ENCODE measurements at regions not wholly inside any gene's neighbourhood (a gene's known extent, or its start where the extent isn't known, plus 50 kb on each side); places are given as distances from the start of the nearest gene placed in this dataset.
"Not testable (repeated sequence)": the region's sequence is repeated elsewhere in the genome, so short reads cannot be mapped to it uniquely, and the experiment has no call there.

DNA sequence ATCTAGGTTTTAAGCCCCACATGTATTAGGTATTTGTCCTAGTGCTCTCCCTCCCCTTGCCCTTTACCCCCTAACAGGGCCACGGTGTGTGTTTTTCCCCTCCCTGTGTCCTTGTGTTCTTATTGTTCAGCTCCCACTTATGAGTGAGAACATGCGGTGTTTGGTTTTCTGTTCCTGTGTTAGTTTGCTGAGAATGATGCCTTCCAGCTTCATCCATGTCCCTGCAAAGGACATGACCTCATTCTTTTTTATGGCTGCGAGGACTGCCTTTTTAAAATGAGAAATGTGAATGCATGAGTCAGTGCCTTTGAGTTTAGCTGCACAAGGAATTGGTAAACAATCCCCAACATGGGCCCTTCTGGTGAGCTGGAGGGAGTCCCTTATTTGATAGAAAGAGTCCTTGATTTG, 88.4 kb upstream of the EIF5 start:
- H3K4me1 ChIP-seq (replicated peaks in 1 of 2); in situ Hi-C loops (cut with MboI; ENCODE audit: low pct_unique_long_range_greater_than_20kb in 2 of 9, low sequenced_read_pairs in 9 of 9, unreplicated experiment in 9 of 9); H3K4me3 ChIP-seq: not testable (repeated sequence)
- peak overlapping the region in 1 of 2 donors; percentile 45 for H3K27ac ChIP-seq
- WGBS, 10 experiments = 0 to 34% (median 8%) methylated on average over 1 to 3 of the region's 3 CpGs; no CpG with 5 or more reads in 5 of the 10 experiments
- ATAC-seq (replicated peaks in 6 of 8) = peak in 7 of 8 experiments; percentile 90 to 98 (median 96)

DNA sequence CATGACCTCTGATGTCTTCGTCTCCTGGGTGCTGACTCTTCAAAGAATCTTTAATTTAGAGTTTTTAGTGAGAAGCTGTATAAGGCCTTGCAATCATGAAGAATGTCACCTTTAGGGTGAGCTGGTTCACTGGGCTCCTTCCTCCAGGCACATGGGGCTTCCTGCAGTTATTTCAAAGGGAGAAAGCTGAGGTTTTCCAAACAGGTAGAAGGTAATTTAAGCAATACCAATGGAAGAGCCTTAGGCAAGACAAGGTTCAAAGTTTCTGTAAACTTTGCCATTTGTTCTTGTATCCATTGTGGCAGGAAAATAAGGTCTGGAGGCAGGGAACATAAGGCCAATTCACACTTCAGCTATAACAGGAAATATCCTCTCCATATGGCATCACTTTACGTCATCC, 88.0 kb upstream of the EIF5 start:
- Histone ChIP-seq H3K27ac (peak overlapping the region in 1 of 2 donors; percentile 45), H3K4me1 (replicated peaks in 1 of 2) (peaks cover 8% of the 10 kb centered on the region in 2 donors), H3K4me3 (no peak overlapping the region)
- ATAC-seq (replicated peaks in 6 of 8) = peak in 6 of 8 experiments; percentile 20 to 55 (median 45)
- 0 to 50% (median 40%) methylated on average over 1 to 2 of the region's 2 CpGs; no CpG with 5 or more reads in 5 of the 10 experiments for WGBS, 10 experiments
- in situ Hi-C loops (cut with MboI; ENCODE audit: low pct_unique_long_range_greater_than_20kb in 2 of 9, low sequenced_read_pairs in 9 of 9, unreplicated experiment in 9 of 9) = no loop called here

DNA sequence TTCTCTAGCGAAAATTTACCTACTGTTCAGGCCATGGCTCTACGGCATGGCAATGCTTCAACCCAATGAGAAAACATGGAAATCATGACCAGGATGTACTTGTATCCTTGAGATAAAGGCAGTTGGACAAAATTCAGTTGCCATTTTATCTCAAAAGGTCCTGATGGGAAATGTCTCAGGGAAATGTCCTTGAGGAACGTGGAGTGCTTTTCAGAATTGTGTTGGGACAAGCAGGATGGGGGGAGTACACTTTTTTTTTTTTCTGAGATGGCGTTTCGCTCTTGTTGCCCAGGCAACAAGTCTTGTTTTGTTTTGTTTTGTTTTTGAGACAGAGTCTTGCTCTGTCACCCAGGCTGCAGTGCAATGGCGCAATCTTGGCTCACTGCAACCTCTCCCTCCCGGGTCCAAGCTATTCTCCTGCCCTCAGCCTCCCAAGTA, 86.8 kb upstream of the EIF5 start:
- in situ Hi-C loops (cut with MboI; ENCODE audit: low pct_unique_long_range_greater_than_20kb in 2 of 9, low sequenced_read_pairs in 9 of 9, unreplicated experiment in 9 of 9) = no loop called here
- WGBS, 10 experiments = 70 to 100% (median 90%) methylated on average over 2 to 6 of the region's 7 CpGs
- no peak for ATAC-seq (replicated peaks in 6 of 8)
- no peak overlapping the region for H3K4me3 ChIP-seq
- H3K4me1 ChIP-seq (replicated peaks in 1 of 2) = peaks cover 8% of the 10 kb centered on the region in 2 donors
- no peak overlapping the region for H3K27ac ChIP-seq

DNA sequence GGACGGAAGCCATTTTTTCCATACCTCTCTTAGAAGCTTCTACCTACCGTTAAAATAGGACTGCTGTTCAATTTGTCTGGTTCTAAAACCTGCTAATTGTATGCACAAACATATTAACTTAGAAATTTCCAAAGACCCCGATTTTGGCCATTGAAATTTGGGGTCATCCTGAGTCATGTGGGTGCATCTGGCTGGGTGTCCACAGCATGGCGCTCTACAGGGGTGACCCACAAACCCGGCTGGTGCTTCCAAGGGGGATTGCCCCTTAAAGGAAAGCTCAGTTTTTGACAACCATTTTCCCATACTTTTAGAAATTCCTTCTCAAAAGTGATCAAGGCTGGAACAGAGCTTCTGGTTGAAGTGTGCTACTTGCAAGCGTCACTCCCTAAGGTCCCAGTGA, 83.9 kb upstream of the EIF5 start:
- Histone ChIP-seq H3K27ac (no peak overlapping the region), H3K4me1 (replicated peaks in 1 of 2) (peaks cover 8% of the 10 kb centered on the region in 2 donors), H3K4me3 (no peak overlapping the region)
- in situ Hi-C loops (cut with MboI; ENCODE audit: low pct_unique_long_range_greater_than_20kb in 2 of 9, low sequenced_read_pairs in 9 of 9, unreplicated experiment in 9 of 9) = no loop called here
- no peak for ATAC-seq (replicated peaks in 6 of 8)
- WGBS, 10 experiments = 60 to 100% (median 84%) methylated on average over 1 to 6 of the region's 6 CpGs; no CpG with 5 or more reads in 2 of the 10 experiments

DNA sequence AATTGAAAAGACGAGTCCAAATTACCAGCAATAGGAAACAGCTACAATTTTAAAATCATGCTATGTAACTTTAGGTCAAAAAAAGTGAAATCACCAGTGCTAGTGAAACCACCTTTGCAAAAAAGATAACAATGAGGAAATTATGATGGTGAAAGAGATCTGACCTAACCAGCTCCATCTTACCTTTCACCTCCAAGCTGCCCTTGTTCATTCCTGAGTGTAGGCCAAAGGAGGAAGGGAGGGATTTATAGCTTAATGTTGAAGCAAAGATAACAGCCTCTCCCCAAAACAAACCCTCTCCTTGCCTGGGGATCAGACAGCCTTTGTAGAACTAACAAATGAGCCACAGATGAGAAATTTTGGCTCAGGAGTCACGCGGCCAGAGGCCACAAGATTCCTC, 83.2 kb upstream of the EIF5 start:
- ATAC-seq (replicated peaks in 6 of 8) = no peak
- in situ Hi-C loops (cut with MboI; ENCODE audit: low pct_unique_long_range_greater_than_20kb in 2 of 9, low sequenced_read_pairs in 9 of 9, unreplicated experiment in 9 of 9) = no loop called here

DNA sequence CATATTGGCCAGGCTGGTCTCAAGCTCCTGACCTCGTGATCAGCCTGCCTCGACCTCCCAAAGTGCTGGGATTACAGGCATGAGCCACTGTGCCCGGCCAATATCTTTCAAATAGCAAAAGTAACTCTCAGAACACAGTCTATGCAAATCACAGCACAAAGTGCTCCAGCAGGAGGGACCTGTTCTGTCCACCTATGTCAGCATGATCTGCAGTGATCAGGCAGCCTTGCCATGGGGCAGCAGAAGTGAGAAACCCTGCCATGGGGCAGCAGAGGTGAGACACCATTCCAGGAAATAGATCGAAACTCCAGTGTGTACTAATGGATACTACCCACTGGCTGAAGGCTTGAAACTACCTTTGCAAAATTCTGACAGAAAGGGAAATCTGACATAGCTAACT, 78.5 kb upstream of the EIF5 start:
- in situ Hi-C loops (cut with MboI; ENCODE audit: low pct_unique_long_range_greater_than_20kb in 2 of 9, low sequenced_read_pairs in 9 of 9, unreplicated experiment in 9 of 9) = no loop called here

More for the DNA sequence above, 83.2 kb upstream of the EIF5 start:
- Histone ChIP-seq H3K27ac (no peak overlapping the region), H3K4me3 (no peak overlapping the region), H3K4me1 (replicated peaks in 1 of 2) (peaks cover 2 to 3% of the 10 kb centered on the region in 2 donors)
- 20 to 100% (median 70%) methylated on average over 1 to 3 of the region's 3 CpGs; no CpG with 5 or more reads in 1 of the 10 experiments for WGBS, 10 experiments

DNA sequence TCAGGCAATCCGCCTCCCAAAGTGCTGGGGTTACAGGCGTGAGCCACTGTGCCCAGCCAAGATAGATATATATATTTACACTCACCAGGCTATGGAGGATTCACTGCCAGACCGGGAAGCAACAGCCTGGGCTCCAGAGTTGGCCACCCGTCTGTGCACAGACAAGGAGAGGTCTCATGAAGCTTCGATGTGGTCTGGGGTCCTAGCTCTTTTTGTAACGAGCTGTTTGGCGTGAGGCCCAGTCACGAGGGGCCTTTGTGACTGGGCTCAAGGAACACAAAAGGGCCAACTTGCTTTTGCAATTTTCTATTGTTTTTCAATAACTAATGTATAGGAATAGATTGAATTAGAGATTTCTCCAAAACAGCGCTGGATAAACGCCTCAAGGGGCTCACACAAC, 77.6 kb upstream of the EIF5 start:
- Histone ChIP-seq H3K4me1 (replicated peaks in 1 of 2) (no peaks in the 10 kb centered on the region), H3K4me3 (no peak overlapping the region), H3K27ac (no peak overlapping the region)
- no peak for ATAC-seq (replicated peaks in 6 of 8)
- WGBS, 10 experiments = 38 to 100% (median 90%) methylated on average over 1 to 6 of the region's 10 CpGs; no CpG with 5 or more reads in 3 of the 10 experiments
- in situ Hi-C loops (cut with MboI; ENCODE audit: low pct_unique_long_range_greater_than_20kb in 2 of 9, low sequenced_read_pairs in 9 of 9, unreplicated experiment in 9 of 9) = no loop called here

More for the DNA sequence above, 78.5 kb upstream of the EIF5 start:
- no peak for ATAC-seq (replicated peaks in 6 of 8)
- Histone ChIP-seq H3K4me3 (no peak overlapping the region), H3K27ac (no peak overlapping the region), H3K4me1 (replicated peaks in 1 of 2) (no peaks in the 10 kb centered on the region)
- 45 to 100% (median 83%) methylated on average over 1 to 2 of the region's 4 CpGs; no CpG with 5 or more reads in 3 of the 10 experiments for WGBS, 10 experiments

DNA sequence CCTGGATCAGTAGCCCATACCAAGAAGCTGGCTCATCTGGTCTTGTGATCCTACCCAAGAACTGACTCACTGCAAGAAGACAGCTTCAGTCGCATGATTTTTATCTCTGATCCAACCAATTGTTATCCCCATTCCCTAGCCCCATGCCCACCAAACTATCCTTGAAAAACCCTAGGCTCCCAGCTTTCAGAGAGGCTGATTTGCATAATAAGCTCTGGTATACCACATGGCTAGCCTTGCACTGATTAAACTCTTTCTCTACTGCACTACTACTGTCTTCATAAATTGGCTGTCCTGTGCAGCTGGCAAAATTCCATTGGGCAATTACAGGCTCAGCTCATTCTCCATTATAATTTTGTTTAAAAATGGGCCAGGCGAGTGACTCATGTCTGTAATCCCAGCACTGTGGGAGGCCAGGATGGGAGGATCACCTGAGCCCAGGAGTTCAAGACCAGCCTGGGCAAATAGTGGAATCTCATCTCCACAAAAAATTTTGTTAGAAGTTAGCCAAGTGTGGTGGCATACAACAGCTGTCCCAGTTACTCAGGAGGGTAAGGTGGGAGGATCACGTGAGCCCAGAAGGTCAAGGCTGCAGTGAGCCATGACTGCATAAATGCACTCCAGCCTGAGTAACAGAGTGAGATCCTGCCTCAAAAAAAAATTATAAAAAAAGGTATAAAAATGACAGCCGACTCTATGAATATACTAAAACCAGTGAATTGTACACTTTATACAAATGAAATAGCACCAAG, 76.7 kb upstream of the EIF5 start:
- WGBS, 10 experiments = 41 to 94% (median 86%) methylated on average over 1 to 4 of the region's 4 CpGs; no CpG with 5 or more reads in 2 of the 10 experiments
- in situ Hi-C loops (cut with MboI; ENCODE audit: low pct_unique_long_range_greater_than_20kb in 2 of 9, low sequenced_read_pairs in 9 of 9, unreplicated experiment in 9 of 9) = no loop called here
- Histone ChIP-seq H3K4me3 (no peak overlapping the region), H3K27ac (no peak overlapping the region), H3K4me1 (replicated peaks in 1 of 2) (no peaks in the 10 kb centered on the region)
- ATAC-seq (replicated peaks in 6 of 8) = no peak

DNA sequence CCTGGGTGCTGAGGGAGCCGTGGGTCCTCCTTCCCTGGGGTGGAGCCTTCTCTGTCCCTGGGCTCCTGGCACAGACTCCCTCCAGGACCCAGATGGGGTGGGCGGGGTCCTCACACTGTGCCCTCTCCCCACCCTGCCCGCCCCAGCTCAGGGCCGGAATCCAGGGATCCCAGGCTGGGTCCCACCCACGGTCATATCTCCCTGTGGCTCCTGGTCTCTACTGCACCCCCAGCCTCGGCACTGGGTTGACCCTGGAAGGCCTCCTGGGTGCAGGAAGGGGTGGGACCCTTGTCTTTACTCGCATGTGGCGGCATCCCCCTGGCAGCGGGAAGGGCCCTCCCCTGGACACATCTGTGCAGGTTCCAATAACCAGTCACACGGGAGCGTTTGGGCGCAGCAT, 75.8 kb upstream of the EIF5 start:
- in situ Hi-C loops (cut with MboI; ENCODE audit: low pct_unique_long_range_greater_than_20kb in 2 of 9, low sequenced_read_pairs in 9 of 9, unreplicated experiment in 9 of 9) = no loop called here
- ATAC-seq (replicated peaks in 6 of 8) = no peak
- no peaks in the 10 kb centered on the region for H3K4me1 ChIP-seq (replicated peaks in 1 of 2)
- no peak overlapping the region for H3K27ac ChIP-seq
- no peak overlapping the region for H3K4me3 ChIP-seq
- 58 to 89% methylated on average over 3 of the region's 12 CpGs; no CpG with 5 or more reads in 8 of the 10 experiments for WGBS, 10 experiments

DNA sequence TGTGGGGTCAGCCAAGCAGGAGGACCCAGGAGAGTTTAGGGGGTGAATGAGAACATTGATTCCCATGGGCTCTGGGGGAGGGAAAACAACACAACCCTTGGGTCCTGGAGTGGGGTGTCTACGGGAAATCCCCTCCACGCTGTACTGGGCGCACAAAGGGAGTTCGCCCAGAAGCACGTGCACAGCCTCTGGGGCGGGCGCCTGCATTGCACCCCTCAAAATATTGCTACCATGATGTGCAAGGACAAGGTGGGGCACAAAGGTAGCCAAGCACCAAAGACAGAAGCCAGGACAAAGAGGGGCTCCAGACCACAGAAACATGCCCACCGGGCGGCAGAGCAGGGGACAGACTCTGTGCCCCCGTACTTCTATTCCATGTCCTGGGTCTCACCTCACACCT, 74.9 kb upstream of the EIF5 start:
- Histone ChIP-seq H3K4me1 (replicated peaks in 1 of 2) (no peaks in the 10 kb centered on the region), H3K27ac (no peak overlapping the region), H3K4me3 (no peak overlapping the region)
- in situ Hi-C loops (cut with MboI; ENCODE audit: low pct_unique_long_range_greater_than_20kb in 2 of 9, low sequenced_read_pairs in 9 of 9, unreplicated experiment in 9 of 9) = no loop called here
- no peak for ATAC-seq (replicated peaks in 6 of 8)
- WGBS, 10 experiments = 20 to 100% (median 89%) methylated on average over 1 to 8 of the region's 10 CpGs; no CpG with 5 or more reads in 3 of the 10 experiments

DNA sequence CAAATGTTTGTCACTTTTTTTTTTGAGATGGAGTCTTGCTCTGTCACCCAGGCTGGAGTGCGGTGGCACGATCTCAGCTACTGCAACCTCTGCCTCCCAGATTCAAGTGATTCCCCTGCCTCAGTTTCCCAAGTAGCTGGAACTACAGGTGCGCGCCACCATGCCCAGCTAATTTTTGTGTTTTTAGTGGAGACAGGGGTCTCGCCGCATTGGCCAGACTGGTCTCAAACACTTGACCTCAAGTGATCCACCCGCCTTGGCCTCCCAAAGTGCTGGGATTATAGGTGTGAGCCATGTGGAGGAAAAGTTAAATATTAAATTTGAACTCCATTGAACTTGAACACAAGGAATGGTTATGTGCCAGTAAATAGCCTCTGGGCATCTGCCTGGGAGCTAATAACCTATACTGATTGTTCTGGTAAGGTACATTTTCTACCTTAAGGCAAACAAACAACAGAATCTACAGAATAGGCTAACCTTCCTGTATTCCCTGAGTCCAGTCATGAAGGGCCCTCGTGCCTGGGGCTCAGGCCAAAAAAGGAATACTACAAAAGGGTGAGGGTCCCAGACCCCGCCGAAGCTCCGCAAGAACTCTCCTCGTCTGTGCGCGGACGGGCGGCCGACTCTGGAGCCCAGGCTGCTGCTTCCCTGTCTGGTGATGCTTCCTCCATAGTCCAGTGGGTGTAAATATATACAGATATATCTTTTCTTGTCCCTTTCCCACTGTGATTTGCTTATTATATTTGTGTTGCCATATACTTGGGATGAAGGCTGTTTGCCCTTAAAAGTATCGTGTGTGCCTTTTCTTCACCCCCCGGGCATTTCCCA, 74.0 kb upstream of the EIF5 start:
- ATAC-seq (replicated peaks in 6 of 8) = peak in 3 of 8 experiments; percentile 59 to 74 (median 65)
- Histone ChIP-seq H3K27ac (no peak overlapping the region), H3K4me1 (replicated peaks in 1 of 2) (no peaks in the 10 kb centered on the region), H3K4me3 (no peak overlapping the region)
- WGBS, 10 experiments = 28 to 100% (median 81%) methylated on average over 3 to 13 of the region's 19 CpGs
- in situ Hi-C loops (cut with MboI; ENCODE audit: low pct_unique_long_range_greater_than_20kb in 2 of 9, low sequenced_read_pairs in 9 of 9, unreplicated experiment in 9 of 9) = no loop called here

DNA sequence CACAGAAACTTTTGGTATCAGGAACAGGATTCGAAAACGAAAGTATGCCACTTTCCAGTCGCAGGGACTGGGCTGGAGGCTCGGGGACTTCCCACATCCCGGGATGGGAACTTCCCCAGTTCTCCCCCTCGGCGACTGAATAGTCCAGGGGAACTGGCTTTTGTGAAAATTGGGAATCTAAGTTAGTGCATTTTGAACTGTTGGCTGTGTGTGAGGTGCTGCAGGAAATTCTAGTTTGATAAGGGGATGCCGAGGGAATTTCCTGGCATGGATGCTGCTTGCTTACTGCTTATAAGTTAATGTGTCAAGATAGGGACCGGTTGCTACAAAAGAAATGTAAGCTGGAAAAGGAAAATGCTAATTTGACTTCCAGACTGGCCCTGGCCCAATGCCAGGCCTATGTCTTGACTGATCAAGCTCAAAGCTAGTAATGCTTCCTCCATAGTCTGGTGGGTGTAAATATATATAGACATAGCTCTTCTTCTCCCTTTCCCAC, 73.4 kb upstream of the EIF5 start:
- WGBS, 10 experiments = 0 to 53% (median 21%) methylated on average over 2 to 9 of the region's 9 CpGs; no CpG with 5 or more reads in 3 of the 10 experiments
- in situ Hi-C loops (cut with MboI; ENCODE audit: low pct_unique_long_range_greater_than_20kb in 2 of 9, low sequenced_read_pairs in 9 of 9, unreplicated experiment in 9 of 9) = no loop called here

More for the DNA sequence above, 73.4 kb upstream of the EIF5 start:
- Histone ChIP-seq H3K4me1 (replicated peaks in 1 of 2) (no peaks in the 10 kb centered on the region), H3K27ac (no peak overlapping the region), H3K4me3 (no peak overlapping the region)
- peak in 3 of 8 experiments; percentile 85 to 95 (median 94) for ATAC-seq (replicated peaks in 6 of 8)

All from motor neuron (in vitro differentiated cells).